Left renal pelvis (tissue), 4 donors: ENCODE measurements at regions not wholly inside any gene's neighbourhood (a gene's known extent, or its start where the extent isn't known, plus 50 kb on each side); places are given as distances from the start of the nearest gene placed in this dataset.
"Not testable (repeated sequence)": the region's sequence is repeated elsewhere in the genome, so short reads cannot be mapped to it uniquely, and the experiment has no call there.

Experiments used
- DNase-seq, 4 donors: peaks; one replicate each; pipeline ENCODE4 v3.0.0-alpha.2; 2013; ENCODE audit warnings: low read depth in 4 of 4, low spot score in 3 of 4

DNA sequence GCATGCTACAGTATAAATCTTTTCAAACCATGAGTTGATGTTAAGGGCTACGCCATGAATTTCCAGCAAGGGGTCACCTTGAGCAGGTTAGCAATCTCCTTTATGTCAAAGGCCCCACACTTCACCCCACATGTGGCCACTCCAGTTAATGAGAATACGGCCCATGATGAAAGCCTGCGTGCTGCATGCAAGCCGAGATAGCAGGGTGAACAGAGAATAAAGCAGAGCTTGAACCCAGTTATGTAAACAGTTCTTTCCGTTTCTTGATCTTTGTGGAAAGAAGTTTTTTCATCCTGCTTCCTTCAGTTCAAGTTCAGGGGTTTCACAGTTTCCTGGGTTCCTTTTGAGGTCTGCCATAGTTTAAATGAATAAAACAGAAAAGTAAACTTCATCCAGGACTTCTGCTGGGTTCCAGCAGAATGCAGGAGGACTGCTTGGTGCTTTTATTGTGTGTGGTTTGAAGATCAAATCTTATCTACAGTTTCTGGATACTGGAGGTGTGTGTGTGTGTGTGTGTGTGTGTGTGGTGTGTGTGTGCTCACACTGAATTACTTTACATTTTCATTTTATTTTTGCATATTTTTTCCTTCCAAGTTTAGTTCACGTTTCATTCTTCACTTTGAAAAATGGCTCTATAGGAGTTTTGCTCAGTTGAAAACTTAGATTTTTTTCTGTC is 87.1 kb downstream of the HMHB1 start:
- no peak for DNase-seq

DNA sequence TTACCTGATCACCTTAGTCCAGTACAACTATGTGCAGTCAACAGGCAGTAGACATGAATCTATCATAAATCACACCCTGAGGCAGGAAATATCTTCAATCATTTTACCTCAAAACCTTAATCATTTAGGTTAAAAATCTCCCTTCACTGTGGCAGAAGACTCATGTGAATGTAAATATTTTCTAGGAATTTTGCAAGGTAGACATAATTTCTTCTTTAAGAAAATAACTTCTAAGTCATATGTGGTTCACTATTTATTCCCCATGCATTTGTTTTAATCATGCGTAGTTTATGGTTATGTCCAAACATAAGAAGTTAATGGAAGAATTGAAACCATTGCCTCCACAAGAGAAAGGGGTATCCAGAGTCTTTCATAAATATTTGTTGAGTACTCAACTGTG is 97.0 kb downstream of the HMHB1 start:
- no peak for DNase-seq

DNA sequence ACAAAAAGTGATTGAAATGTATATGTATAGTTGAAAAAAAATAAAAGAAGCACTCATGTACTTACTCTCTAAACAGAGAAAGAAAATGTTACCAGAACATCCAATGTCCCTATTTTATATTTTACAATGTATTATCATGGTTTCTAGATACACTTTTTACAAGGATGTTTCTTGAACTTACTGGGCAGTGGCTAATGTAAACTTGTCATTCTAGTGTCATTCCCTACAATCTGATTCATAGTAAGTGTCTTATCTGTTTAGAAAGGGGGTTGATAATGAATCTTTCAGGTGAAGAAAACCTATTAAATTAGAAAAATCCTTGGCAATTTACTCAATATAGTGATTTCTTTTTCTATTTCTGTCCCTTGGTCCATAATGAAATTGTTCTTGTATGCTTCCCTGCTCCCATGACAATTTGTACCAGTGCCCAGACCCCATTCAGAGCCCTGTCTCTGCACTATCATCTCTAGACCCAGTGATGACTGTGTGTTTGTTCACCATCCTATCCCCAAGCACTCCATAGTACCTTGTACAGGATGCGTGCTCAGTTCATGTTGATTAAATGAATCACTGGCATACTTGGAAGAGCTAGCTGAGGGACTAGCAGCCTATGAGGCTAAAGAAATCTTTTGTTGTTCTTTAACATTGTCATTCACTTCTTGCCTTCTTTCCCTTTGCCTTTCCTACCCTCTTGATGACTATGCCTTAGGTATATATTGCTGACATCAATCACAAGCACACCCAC is 101.2 kb downstream of the HMHB1 start:
- no peak for DNase-seq

DNA sequence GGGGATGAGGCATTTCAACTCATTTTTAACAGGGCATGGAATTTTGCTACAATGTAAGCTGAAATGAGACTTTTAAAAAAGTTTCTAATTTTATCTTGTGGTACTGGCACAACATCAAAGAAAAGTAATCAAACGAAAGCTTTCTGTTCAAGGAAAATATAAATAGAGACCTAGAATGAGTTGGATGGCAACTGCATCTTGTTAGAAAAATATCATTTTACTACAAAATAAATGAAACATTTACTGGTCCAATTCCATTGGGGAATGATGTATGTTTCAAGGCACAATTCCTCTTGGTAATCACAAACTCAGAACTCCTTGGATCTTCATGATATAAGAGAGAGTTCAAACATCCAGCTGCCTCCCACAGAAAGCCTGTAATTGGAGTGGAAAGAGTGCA is 102.8 kb downstream of the HMHB1 start:
- no peak for DNase-seq

DNA sequence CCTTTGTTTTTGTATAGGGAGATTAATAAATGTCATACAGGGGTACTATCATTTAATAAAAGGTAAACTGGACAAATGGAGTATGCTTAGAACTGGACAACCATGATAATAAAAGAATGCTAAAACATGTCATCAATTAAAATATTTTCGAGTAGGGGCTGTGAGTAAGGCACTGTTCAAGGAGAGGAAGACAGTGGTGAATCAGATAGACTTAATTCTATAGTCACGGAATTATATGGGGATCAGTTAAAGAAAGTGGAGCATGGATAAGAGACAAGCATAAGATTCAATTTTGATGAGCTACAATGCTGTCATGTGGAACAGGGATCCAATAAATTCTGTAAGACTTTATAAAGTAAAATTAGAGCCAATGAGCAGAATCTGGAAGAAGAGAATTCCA is 104.5 kb downstream of the HMHB1 start:
- DNase-seq = no peak

DNA sequence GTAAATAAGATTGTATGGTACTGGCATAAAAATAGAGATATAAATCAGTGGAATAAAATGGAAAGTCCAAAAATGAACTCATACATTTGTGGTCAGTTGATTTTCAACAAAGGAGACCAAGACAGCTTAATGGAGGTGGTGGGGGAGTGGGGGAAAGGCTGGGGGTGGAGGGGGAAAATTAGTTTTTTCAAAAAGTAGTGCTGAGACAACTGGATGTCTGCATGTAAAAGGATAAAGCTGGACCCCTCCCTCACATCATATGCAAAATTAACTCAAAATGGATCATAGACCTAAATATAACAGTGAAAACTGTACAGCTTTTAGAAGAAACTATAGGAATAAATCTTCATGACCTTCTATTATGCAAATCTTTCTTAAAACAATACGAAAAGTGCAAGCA is 107.0 kb downstream of the HMHB1 start:
- no peak for DNase-seq

DNA sequence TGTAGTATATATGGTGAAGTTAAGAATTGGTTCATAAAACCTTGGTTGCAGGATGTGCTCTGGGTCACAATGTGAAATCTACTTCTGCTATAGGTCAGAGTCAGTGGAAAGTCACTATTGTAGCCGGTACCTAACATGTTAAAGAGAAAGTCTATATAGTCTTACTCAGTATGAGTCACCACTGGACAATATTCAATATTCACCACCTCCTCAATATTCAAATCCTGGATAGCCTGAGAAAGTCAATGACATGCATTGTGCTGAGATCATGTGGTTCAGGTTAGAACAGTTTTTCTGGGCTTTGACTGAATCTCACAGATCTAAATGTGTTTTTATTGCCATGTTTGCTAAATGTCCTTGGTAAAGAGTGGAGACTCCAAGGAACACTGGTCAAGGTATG is 108.8 kb downstream of the HMHB1 start:
- no peak for DNase-seq

DNA sequence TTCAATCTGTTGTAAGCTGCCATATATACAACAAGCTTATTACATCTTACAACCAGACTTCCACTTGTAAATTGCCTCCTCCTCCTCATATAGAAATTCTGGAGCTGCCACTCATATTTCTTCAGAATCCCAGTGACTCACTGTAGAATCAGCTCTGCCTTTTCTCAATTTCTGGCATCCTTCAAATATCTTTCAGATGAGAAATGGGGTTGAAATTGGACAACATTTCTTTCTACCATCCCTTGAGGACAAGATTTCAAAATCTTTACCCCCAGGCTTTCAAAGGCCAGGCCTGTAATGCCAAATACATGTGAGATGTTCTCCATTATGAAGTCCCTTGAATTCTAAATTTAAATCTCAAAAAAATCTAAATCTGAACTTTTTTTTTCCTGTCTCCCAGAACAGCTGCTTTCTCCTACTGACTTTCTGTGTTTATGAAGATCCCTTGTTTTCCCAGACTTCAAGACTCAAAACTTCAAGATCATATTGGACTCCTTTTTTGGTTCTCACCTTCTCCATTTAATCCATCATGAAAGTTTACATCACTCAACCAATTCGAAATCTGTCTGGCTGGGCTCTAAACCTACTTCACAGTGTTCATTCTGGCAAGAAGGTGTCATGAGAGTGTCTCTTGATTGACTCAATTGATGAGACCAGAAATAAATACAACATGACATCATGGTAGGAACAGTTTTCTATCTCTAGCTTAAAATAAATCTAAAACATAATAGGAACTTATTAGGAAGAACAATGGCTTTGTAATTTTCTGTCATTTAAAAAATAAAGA is 109.8 kb downstream of the HMHB1 start:
- DNase-seq = no peak

DNA sequence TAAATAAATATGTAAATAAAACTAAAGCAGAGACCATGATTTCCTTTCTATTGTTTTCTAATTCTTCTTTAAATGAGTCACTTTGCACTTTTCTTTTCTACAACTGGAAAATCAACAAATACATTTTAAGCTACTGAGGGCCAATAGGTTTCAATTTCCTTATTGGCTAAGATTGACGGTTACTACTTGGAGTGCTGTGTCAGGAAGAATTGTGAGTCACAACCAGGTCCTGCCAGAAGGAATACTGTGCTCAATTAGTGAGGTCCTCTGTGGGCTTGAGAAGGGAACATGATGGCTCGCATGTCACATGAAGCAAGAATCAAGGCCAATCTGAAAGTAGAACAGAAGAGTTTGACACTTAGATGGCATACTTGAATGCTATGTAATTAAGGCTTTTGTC is 110.8 kb downstream of the HMHB1 start:
- DNase-seq = no peak

DNA sequence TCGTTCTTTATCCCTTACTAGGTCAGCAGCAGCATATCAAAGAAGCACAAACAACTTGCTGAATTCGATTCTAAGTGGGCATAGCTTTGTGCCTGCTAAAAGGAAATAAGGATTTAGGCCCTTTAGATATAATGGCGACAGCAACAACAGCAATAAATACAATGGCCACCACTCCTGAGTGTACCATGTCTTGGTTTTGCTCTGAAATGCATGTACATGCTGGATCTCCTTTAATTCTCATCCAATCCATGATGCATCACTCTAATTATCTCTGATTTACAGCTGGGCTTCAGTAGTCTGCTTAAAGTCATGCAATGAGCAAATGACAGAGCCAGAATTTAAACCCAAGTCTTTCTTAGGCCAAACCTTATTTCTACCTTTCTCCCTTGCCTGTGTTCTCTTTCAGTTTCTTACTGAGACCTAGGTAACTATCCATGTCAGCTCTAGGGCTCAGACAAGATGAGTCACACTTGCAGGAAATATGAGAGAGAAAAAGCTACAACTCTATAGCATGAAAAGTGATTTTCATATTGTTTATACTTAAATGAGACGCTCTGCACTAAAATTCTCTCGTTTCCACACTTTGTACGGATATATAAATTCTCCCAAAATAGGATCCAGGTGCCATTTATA is 111.8 kb downstream of the HMHB1 start:
- DNase-seq = no peak

DNA sequence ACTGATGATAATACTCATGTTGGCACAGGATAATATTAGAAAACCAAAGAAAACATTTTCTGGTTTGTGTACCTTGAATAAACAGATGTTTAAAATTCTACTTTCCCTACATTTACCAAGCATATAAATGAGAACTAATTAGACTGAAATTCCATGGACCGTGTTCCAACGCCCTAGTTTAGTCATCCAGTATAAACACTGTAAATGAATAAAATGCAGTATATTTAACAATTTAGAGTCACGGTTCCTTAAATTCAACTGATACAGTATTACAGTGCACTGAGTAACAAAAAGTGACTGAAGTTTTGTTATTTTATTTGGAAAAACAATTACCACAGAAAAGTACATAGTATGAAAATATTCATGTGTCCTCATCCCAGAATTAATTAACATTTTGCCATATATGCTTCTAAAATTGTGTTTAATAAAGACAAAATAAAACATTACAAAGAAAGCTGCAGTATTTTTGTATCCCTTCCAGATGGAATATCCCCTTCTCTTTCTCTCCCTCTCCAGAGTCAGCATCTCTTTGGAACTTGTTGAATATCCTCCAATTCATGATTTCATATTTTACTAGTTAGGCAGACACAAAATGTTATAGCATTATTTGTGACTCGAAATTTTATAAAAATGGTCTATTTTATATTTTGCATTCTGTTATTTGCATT is 112.5 kb downstream of the HMHB1 start:
- DNase-seq = no peak

DNA sequence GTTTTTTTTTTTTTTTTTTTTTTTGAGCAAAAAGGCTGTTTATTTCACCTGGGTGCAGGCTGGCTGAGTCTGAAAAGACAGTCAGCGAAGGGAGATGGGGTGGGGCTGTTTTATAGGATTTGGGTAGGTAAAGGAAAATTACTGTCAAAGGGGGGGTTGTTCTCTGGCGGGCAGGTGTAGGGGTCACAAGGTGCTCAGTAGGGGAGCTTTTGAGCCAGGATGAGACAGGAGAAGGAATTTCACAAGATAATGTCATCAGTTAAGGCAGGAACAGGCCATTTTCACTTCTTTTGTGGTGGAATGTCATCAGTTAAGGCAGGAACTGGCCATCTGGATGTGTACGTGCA is 113.0 kb downstream of the HMHB1 start:
- not testable (repeated sequence) for DNase-seq

DNA sequence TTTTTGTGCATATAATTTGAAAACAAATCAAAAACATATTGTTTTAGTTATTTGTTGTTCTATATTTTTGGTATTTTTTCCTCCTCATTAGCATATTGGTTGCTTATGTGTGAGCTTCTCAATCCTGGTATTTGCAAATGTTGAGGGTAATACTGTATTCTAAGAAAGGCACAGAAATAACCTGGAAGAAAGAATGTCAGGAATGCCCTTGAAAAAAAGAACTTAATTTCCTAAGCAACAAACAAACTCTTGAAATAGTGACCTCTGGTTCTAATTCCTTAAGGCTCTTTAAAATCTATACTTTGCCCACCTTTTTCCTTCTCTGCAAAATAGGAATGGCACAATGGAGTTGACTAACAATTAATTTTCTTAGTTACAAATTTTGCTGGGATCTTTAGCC is 117.5 kb downstream of the HMHB1 start:
- no peak for DNase-seq

DNA sequence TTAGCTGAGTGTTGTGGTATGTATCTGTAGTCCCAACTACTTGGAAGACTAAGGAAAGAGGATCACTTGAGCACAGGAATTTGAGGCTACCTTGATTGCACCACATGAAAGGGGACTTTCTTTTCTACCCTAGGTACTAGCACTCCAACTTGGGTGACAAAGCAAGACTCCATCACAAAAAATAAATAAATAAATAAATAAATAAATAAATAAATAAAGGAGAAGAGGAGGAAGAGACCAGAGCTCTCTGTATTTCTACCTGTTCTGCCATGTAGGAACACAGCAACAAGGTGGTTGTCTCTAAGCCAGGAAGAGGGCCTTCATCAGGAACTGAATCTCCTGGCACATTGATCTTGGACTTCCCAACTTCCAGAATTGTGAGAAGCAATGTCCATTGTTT is 118.6 kb downstream of the HMHB1 start:
- no peak for DNase-seq

DNA sequence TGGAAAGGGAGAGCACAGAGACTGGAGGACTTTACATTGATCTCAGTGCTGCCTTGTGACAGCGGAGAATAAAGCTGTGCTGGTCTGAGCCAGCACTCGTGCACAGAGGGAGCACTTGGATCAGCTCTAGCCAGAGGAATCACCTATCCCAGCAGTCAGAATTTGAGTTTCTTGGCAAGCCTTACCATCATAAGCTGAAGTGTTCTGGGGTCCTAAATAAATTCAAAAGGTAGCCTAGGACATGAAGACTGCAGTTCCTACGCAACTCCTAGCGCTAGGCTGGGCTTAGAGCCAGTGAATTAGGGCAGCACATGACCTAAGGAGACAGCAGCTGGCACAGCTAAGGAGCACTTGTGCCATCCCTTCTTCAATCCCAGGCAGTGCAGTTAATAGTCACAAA is 119.5 kb downstream of the HMHB1 start:
- DNase-seq = no peak

DNA sequence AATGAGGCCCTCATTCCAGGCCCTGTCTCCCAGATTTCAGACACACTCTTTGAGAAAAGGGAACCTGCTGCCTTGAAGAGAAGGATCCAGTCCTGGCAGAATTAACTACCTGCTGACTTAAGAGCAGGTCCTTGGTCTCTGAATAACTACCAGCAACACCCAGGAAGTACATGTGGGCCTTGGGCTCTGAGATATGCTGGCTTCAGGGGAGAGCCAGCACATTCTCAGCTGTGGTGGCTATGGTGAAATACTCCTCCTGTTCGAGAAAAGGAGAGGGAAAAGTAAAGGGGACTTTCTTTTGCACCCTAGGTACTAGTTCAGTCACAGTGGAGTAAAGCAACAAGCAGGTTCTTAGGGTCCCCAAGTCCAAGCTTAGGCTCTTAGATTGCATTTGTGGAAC is 120.0 kb downstream of the HMHB1 start:
- DNase-seq = no peak

DNA sequence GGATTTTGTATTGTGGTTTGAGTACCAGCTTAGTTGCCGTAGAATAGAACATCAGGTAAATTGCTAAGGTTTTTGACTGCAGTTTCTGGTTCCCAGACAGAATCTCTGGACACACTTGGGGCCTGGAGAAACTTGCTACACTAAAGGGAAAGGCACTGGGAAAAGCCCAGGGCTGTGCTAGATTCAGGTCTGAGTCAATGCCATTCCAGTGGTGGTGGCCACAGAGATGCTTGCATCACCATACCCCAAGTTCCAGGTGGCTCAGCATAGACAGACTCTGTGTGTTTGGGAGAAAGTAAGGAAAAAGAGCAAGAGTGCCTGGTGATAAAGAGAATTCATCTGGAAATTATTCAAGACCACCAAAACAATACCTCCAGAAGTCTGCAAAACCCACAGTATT is 120.6 kb downstream of the HMHB1 start:
- no peak for DNase-seq

DNA sequence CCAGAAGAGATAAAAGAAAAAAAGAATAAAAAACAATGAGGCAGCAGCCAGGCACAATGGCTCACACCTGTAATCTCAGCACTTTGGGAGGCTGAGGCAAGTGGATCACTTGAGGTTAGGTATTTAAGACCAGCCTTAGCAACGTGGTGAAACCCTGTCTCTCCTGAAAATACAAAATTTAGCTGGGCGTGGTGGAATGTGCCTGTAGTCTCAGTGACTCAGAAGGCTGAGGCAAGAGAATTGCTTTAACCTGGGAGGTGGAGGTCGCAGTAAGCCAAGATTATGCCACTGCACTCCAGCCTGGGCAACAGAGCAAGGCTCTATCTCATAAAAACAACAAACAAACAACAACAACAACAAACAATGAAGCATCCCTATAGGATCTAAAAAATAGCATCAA is 121.5 kb downstream of the HMHB1 start:
- no peak for DNase-seq

DNA sequence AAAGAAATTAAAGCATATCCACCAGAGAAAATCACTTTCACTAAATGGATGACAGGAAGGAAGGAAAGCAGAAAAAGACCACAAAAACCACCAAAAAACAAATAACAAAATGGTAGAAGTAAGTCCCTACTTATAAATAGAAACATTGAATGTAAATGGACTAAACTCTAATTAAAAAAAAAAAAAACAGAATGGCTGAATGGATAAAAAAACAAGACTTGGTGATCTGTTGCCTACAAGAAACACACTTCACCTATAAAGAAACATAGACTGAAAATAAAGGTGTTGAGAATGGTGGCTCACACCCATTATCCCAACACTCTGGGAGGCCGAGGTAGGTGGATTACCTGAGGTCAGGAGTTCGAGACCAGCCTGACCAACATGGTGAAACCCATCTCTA is 122.9 kb downstream of the HMHB1 start:
- DNase-seq = no peak

DNA sequence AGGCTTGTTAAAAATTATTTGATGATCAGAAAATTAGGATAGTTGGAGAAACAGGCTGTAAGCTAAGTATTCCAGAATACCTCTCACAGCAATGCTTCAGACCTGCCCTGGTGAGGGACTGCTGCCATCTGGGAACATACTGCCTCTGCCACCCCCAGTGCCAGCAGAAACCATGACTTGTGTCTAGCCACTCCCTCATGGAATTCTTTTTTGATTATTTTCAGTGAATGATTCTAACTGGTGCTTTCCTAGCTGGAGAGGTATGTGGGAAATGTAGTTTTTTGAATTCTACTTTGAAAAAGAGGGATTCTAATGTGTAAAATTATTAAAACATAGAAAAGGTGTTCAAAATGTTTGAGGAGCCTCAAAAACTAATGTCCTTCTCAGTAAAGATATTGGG is 126.3 kb downstream of the HMHB1 start:
- DNase-seq = no peak

DNA sequence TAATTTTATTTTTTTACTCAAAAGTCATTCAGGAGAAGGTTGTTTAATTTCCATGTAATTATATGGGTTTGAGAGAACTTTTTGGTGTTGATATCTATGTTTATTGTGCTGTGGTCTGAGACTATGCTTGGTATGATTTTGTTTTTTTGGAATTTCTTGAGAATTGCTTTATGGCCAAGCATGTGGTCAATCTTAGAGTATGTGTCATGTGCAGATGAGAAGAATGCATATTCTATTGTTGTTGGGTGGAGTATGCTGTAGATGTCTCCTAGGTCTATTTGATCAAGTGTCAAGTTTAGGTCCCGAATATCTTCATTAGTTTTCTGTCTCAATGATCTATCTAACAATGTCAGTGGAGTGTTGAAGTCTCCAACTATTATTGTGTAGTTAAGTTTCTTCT is 134.9 kb downstream of the HMHB1 start:
- DNase-seq = no peak
